Liver (tissue), 8 donors: ENCODE measurements at regions not wholly inside any gene's neighbourhood (a gene's known extent, or its start where the extent isn't known, plus 50 kb on each side); places are given as distances from the start of the nearest gene placed in this dataset.

Experiments
- DNase-seq: peaks from one replicate; pipeline ENCODE4 v3.0.0-alpha.2; 2017; ENCODE audit warnings: low spot score
- H3K27ac ChIP-seq, 2 donors: one replicate each; pipeline ENCODE4 v1.7.0; 2013; ENCODE audit warnings: inconsistent platforms in 2 of 2, low read length in 2 of 2, control low read depth in 1 of 2, low read depth in 1 of 2, mild to moderate bottlenecking in 1 of 2
- H3K27me3 ChIP-seq, 4 donors: one replicate each; pipeline versions ENCODE4 v1.6.1 to v1.7.0; 2013; ENCODE audit warnings: low read length in 3 of 4, inconsistent platforms in 1 of 4, mild to moderate bottlenecking in 1 of 4, moderate library complexity in 1 of 4; ENCODE audit not compliant: control insufficient read depth in 4 of 4, insufficient read depth in 4 of 4
- H3K36me3 ChIP-seq, 4 donors: one replicate each; pipeline versions ENCODE4 v1.6.1 to v1.7.0; 2013; ENCODE audit warnings: low read length in 3 of 4, mild to moderate bottlenecking in 3 of 4, low read depth in 1 of 4, moderate library complexity in 1 of 4; ENCODE audit not compliant: control insufficient read depth in 4 of 4, insufficient read depth in 3 of 4
- H3K4me1 ChIP-seq, 4 donors: one replicate each; pipeline versions ENCODE4 v1.6.1 to v1.7.0; 2013; ENCODE audit warnings: low read length in 3 of 4, mild to moderate bottlenecking in 3 of 4, moderate library complexity in 1 of 4; ENCODE audit not compliant: control insufficient read depth in 4 of 4, insufficient read depth in 4 of 4
- H3K4me3 ChIP-seq, 3 donors: one replicate each; pipeline versions ENCODE4 v1.6.1 to v1.7.0; 2013; ENCODE audit warnings: low read length in 3 of 3, control low read depth in 1 of 3, low read depth in 1 of 3, mild to moderate bottlenecking in 1 of 3
- H3K9ac ChIP-seq, 2 donors: one replicate each; pipeline ENCODE4 v1.7.0; 2013; ENCODE audit warnings: low read length in 2 of 2, mild to moderate bottlenecking in 2 of 2, moderate library complexity in 2 of 2, control low read depth in 1 of 2, low read depth in 1 of 2
- H3K9me3 ChIP-seq, 4 donors: one replicate each; pipeline versions ENCODE4 v1.6.1 to v1.7.0; 2013; ENCODE audit warnings: low read length in 3 of 4; ENCODE audit not compliant: control insufficient read depth in 4 of 4
- ATF3 ChIP-seq: IDR thresholded peaks from 2 replicates; pipeline ENCODE4 v1.6.1; 2016; ENCODE audit warnings: antibody characterized with exemption
- CTCF ChIP-seq: fragments of 150-350 bp; IDR thresholded peaks from 2 replicates; pipeline ENCODE4 v1.5.1; 2017; ENCODE audit warnings: improper control_type of control experiment, low read depth, low read length; ENCODE audit not compliant: missing input control
- EGR1 ChIP-seq, 2 donors: IDR thresholded peaks; 2 replicates each; pipeline ENCODE4 v1.6.1; 2016 to 2018; ENCODE audit warnings: antibody characterized with exemption in 2 of 2, low read depth in 2 of 2
- FOXA1 ChIP-seq: IDR thresholded peaks from 2 replicates; pipeline ENCODE4 v1.6.1; 2016; ENCODE audit warnings: antibody characterized with exemption
- FOXA2 ChIP-seq: IDR thresholded peaks from 2 replicates; pipeline ENCODE4 v1.6.1; 2016; ENCODE audit warnings: antibody characterized with exemption
- GABPA ChIP-seq, 2 donors: IDR thresholded peaks in 1 of 2; conservative IDR thresholded peaks in 1 of 2; 2 replicates each; pipeline ENCODE4 v1.6.1; 2016; ENCODE audit warnings: antibody characterized with exemption in 2 of 2, mild to moderate bottlenecking in 1 of 2, moderate library complexity in 1 of 2
- HNF4A ChIP-seq, 2 donors: conservative IDR thresholded peaks; 2 replicates each; pipeline ENCODE4 v1.6.1; 2016; ENCODE audit warnings: antibody characterized with exemption in 2 of 2, mild to moderate bottlenecking in 2 of 2
- HNF4G ChIP-seq: IDR thresholded peaks from 2 replicates; pipeline ENCODE4 v1.6.1; 2016; ENCODE audit warnings: antibody characterized with exemption
- JUND ChIP-seq, 2 donors: IDR thresholded peaks; 2 replicates each; pipeline ENCODE4 v1.6.1; 2016; ENCODE audit warnings: antibody characterized with exemption in 2 of 2
- MAX ChIP-seq: IDR thresholded peaks from 2 replicates; pipeline ENCODE4 v1.6.1; 2016; ENCODE audit warnings: antibody characterized with exemption
- NR2F2 ChIP-seq: IDR thresholded peaks from 2 replicates; pipeline ENCODE4 v1.6.1; 2016; ENCODE audit warnings: antibody characterized with exemption
- RAD21 ChIP-seq, 2 donors: IDR thresholded peaks; 2 replicates each; pipeline ENCODE4 v1.6.1; 2016; ENCODE audit warnings: antibody characterized with exemption in 2 of 2, mild to moderate bottlenecking in 2 of 2
- RXRA ChIP-seq, 2 donors: IDR thresholded peaks; 2 replicates each; pipeline ENCODE4 v1.6.1; 2017 to 2018; ENCODE audit warnings: antibody characterized with exemption in 2 of 2, mild to moderate bottlenecking in 1 of 2
- SP1 ChIP-seq: IDR thresholded peaks from 2 replicates; pipeline ENCODE4 v1.6.1; 2018; ENCODE audit warnings: antibody characterized with exemption, mild to moderate bottlenecking
- TAF1 ChIP-seq: conservative IDR thresholded peaks from 2 replicates; pipeline ENCODE4 v1.6.1; 2016; ENCODE audit warnings: antibody characterized with exemption, mild to moderate bottlenecking
- YY1 ChIP-seq: IDR thresholded peaks from 2 replicates; pipeline ENCODE4 v1.6.1; 2016; ENCODE audit warnings: antibody characterized with exemption, mild to moderate bottlenecking
- WGBS: extraction: QIAGEN DNeasy Blood & Tissue Kit; methylation state at CpG from one replicate; pipeline ENCODE4 v1.1.7; 2013; 5-methylcytosine and 5-hydroxymethylcytosine counted together
- donor health status: healthy.
- donor health status: healthy.
- donor health status: healthy.
- donor health status: healthy.
- donor health status: healthy.

- no peaks in the 10 kb centered on the region for H3K4me1 ChIP-seq
- no peak overlapping the region for H3K4me3 ChIP-seq
- no peaks in the 10 kb centered on the region for H3K36me3 ChIP-seq
- H3K9ac ChIP-seq: no peak overlapping the region
- 50% methylated on average over 3 of the region's 3 CpGs for WGBS
- no peak overlapping the region for H3K27ac ChIP-seq
- peaks cover 0 to 2% (median 0%) of the 10 kb centered on the region in 4 donors for H3K9me3 ChIP-seq
- no peak for TF ChIP-seq FOXA2
- peaks cover 0 to 2% (median 0%) of the 10 kb centered on the region in 4 donors for H3K27me3 ChIP-seq
- DNase-seq: no peak
These were observed 279.2 kb downstream of the GALR1 start for GRCh38 chr18:77528872-77529271.

- peaks cover 0 to 2% (median 0%) of the 10 kb centered on the region in 4 donors for H3K27me3 ChIP-seq
- no peak overlapping the region for H3K9ac ChIP-seq
- 62% methylated on average over 7 of the region's 7 CpGs for WGBS
- DNase-seq: no peak
- no peaks in the 10 kb centered on the region for H3K4me1 ChIP-seq
- TF ChIP-seq YY1: no peak
- TF ChIP-seq RAD21 (IDR thresholded peaks at IDR 0.05): no peak
- TF ChIP-seq JUND (IDR thresholded peaks at IDR 0.05): no peak
- TF ChIP-seq HNF4A (conservative IDR thresholded peaks at IDR 0.05): no peak
- no peak for TF ChIP-seq SP1
- no peak for TF ChIP-seq TAF1
- no peak for TF ChIP-seq RXRA (IDR thresholded peaks at IDR 0.05)
- no peak for TF ChIP-seq NR2F2
- no peak for TF ChIP-seq CTCF
- TF ChIP-seq EGR1 (IDR thresholded peaks at IDR 0.05; ENCODE audit: low read depth in 2 of 2): no peak
- no peak for TF ChIP-seq HNF4G
- TF ChIP-seq FOXA2: no peak
- TF ChIP-seq ATF3: no peak
- no peak for TF ChIP-seq FOXA1
- no peak for TF ChIP-seq GABPA (IDR thresholded peaks at IDR 0.05 in 1 of 2, conservative IDR thresholded peaks at IDR 0.05 in 1 of 2)
- peaks cover 0 to 2% (median 0%) of the 10 kb centered on the region in 4 donors for H3K9me3 ChIP-seq
- no peaks in the 10 kb centered on the region for H3K36me3 ChIP-seq
- H3K27ac ChIP-seq: no peak overlapping the region
- no peak overlapping the region for H3K4me3 ChIP-seq
These were observed 280.0 kb downstream of the GALR1 start for GRCh38 chr18:77529492-77530176.

- TF ChIP-seq MAX (no peak), TAF1 (no peak), HNF4G (no peak), CTCF (no peak)
- H3K27ac ChIP-seq: no peak overlapping the region
- no peak for DNase-seq
- H3K4me1 ChIP-seq: no peaks in the 10 kb centered on the region
- peaks cover 0 to 2% (median 0%) of the 10 kb centered on the region in 4 donors for H3K9me3 ChIP-seq
- no peak overlapping the region for H3K4me3 ChIP-seq
- H3K36me3 ChIP-seq: no peaks in the 10 kb centered on the region
- 61% methylated on average over 9 of the region's 9 CpGs for WGBS
- H3K27me3 ChIP-seq: peaks cover 0 to 2% (median 0%) of the 10 kb centered on the region in 4 donors
- no peak overlapping the region for H3K9ac ChIP-seq
These were observed 281.1 kb downstream of the GALR1 start for GRCh38 chr18:77530732-77531131.
